HG03097 (cell line): ENCODE measurements at regions not wholly inside any gene's neighbourhood (a gene's known extent, or its start where the extent isn't known, plus 50 kb on each side); places are given as distances from the start of the nearest gene placed in this dataset.
"Not testable (repeated sequence)": the region's sequence is repeated elsewhere in the genome, so short reads cannot be mapped to it uniquely, and the experiment has no call there.

Experiments used
- ATAC-seq: cut with Tn5 transposase; IDR thresholded peaks from one replicate; pipeline ENCODE4 v1.9.1; 2021; ENCODE audit not compliant: unreplicated experiment, low FRiP score

- ATAC-seq: no peak
These were observed 508.3 kb upstream of the CCNG1 start for GRCh38 chr5:162929104-162929503.

- ATAC-seq: no peak
These were observed 505.9 kb upstream of the CCNG1 start for GRCh38 chr5:162931501-162931900.

GRCh38 chr5:162939991-162940390 lies 497.4 kb upstream of the CCNG1 start:
- ATAC-seq: no peak

- ATAC-seq: no peak
These were observed 488.7 kb upstream of the CCNG1 start for GRCh38 chr5:162948677-162949076.

- no peak for ATAC-seq
These were observed 480.8 kb upstream of the CCNG1 start for GRCh38 chr5:162956570-162956969.

GRCh38 chr5:162964144-162964543 lies 473.3 kb upstream of the CCNG1 start:
- not testable (repeated sequence) for ATAC-seq

- ATAC-seq: no peak
These were observed 447.3 kb upstream of the CCNG1 start for GRCh38 chr5:162990063-162990462.

GRCh38 chr5:162990856-162991497 lies 446.4 kb upstream of the CCNG1 start:
- ATAC-seq: peak; percentile 70

- ATAC-seq: no peak
These were observed 441.8 kb upstream of the CCNG1 start for GRCh38 chr5:162995568-162995967.

- no peak for ATAC-seq
These were observed 441.3 kb upstream of the CCNG1 start for GRCh38 chr5:162996053-162996452.

- no peak for ATAC-seq
These were observed 431.4 kb upstream of the CCNG1 start for GRCh38 chr5:163005949-163006348.

- no peak for ATAC-seq
These were observed 414.7 kb upstream of the CCNG1 start for GRCh38 chr5:163022582-163023128.

GRCh38 chr5:163023846-163024245 lies 413.5 kb upstream of the CCNG1 start:
- no peak for ATAC-seq

- no peak for ATAC-seq
These were observed 412.5 kb upstream of the CCNG1 start for GRCh38 chr5:163024936-163025335.

- ATAC-seq: no peak
These were observed 403.7 kb upstream of the CCNG1 start for GRCh38 chr5:163033656-163034055.

- ATAC-seq: no peak
These were observed 396.1 kb upstream of the CCNG1 start for GRCh38 chr5:163041254-163041653.

- no peak for ATAC-seq
These were observed 357.8 kb upstream of the CCNG1 start for GRCh38 chr5:163079618-163080017.

- ATAC-seq: no peak
These were observed 348.2 kb upstream of the CCNG1 start for GRCh38 chr5:163089230-163089629.

- no peak for ATAC-seq
These were observed 347.5 kb upstream of the CCNG1 start for GRCh38 chr5:163089926-163090325.

GRCh38 chr5:163094492-163095180 lies 342.8 kb upstream of the CCNG1 start:
- no peak for ATAC-seq

GRCh38 chr5:163104464-163104863 lies 332.9 kb upstream of the CCNG1 start:
- no peak for ATAC-seq

- ATAC-seq: no peak
These were observed 331.9 kb upstream of the CCNG1 start for GRCh38 chr5:163105456-163105855.
